ENCODE measurements at regions not wholly inside any gene's neighbourhood (a gene's known extent, or its start where the extent isn't known, plus 50 kb on each side); places are given as distances from the start of the nearest gene placed in this dataset.

DNA sequence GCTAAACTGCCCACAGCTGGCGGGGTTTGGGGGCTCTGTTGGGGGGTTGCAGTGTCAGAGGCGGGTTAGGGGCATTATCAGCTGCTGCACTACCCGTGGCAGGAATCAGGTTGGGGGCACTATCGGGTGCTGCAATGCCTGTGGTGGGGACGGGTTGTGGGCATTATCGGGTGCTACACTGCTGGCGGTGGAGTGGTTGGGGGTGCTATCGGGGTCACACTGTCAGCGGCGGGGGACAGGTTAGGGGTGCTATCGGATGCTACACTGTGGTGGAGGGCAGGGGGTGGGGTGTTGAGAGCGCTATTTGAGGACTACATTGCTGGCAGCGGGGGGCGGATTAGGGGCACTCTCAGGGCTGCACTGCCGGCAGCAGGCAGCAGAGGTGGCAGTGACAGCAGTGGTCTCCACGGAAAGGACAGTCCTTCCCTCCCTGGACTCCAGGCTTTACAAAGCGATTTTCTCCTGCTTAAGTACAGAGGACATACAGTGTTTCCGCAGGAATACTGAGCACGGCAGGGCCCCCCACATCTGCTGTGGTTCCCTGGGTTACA is 119.5 kb upstream of the VPREB1 start:
- TF ChIP-seq, protein P1, sequence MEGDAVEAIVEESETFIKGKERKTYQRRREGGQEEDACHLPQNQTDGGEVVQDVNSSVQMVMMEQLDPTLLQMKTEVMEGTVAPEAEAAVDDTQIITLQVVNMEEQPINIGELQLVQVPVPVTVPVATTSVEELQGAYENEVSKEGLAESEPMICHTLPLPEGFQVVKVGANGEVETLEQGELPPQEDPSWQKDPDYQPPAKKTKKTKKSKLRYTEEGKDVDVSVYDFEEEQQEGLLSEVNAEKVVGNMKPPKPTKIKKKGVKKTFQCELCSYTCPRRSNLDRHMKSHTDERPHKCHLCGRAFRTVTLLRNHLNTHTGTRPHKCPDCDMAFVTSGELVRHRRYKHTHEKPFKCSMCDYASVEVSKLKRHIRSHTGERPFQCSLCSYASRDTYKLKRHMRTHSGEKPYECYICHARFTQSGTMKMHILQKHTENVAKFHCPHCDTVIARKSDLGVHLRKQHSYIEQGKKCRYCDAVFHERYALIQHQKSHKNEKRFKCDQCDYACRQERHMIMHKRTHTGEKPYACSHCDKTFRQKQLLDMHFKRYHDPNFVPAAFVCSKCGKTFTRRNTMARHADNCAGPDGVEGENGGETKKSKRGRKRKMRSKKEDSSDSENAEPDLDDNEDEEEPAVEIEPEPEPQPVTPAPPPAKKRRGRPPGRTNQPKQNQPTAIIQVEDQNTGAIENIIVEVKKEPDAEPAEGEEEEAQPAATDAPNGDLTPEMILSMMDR (IDR thresholded peaks at IDR 0.05 in 2 of 3, conservative IDR thresholded peaks at IDR 0.05 in 1 of 3; ENCODE audit: borderline replicate concordance in 1 of 3, insufficient read depth in 1 of 3, low read depth in 2 of 3, low read length in 2 of 3): no peak
- TF ChIP-seq POLR2AphosphoS5 (IDR thresholded peaks at IDR 0.05; ENCODE audit: low read depth, low read length) (no peak), YY1 (IDR thresholded peaks at IDR 0.05; ENCODE audit: extremely low read depth, insufficient replicate concordance, low read depth, low read length) (no peak), EGR1 (IDR thresholded peaks at IDR 0.05; ENCODE audit: low read depth) (no peak), EZH2 (IDR thresholded peaks at IDR 0.05) (no peak)
- TF ChIP-seq, protein P2, sequence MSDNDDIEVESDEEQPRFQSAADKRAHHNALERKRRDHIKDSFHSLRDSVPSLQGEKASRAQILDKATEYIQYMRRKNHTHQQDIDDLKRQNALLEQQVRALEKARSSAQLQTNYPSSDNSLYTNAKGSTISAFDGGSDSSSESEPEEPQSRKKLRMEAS (IDR thresholded peaks at IDR 0.05): no peak
- TF ChIP-seq, protein P3, sequence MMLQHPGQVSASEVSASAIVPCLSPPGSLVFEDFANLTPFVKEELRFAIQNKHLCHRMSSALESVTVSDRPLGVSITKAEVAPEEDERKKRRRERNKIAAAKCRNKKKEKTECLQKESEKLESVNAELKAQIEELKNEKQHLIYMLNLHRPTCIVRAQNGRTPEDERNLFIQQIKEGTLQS (IDR thresholded peaks at IDR 0.05): no peak
